ENCODE measurements at regions not wholly inside any gene's neighbourhood (a gene's known extent, or its start where the extent isn't known, plus 50 kb on each side); places are given as distances from the start of the nearest gene placed in this dataset.

GRCh38 chr1:112267929-112268328, 128.1 kb upstream of the CTTNBP2NL start:
- no peak for DNase-seq

GRCh38 chr1:112268408-112268807, 127.6 kb upstream of the CTTNBP2NL start:
- DNase-seq, result no peak

GRCh38 chr1:112271270-112271669, 124.7 kb upstream of the CTTNBP2NL start:
- DNase-seq, result no peak

- no peak for DNase-seq
Observed at GRCh38 chr1:112272101-112272772, 123.8 kb upstream of the CTTNBP2NL start.

GRCh38 chr1:112284796-112285195, 111.2 kb upstream of the CTTNBP2NL start:
- DNase-seq, result no peak

- no peak for DNase-seq
Observed at GRCh38 chr1:112285316-112285715, 110.7 kb upstream of the CTTNBP2NL start.

GRCh38 chr1:112285746-112286145, 110.3 kb upstream of the CTTNBP2NL start:
- DNase-seq, result no peak

- DNase-seq, result no peak
Observed at GRCh38 chr1:112296908-112297307, 99.1 kb upstream of the CTTNBP2NL start.

- DNase-seq, result peak in 2 of 3 donors; percentile 3 to 9
Observed at GRCh38 chr1:112297536-112297935, 98.5 kb upstream of the CTTNBP2NL start.

- DNase-seq, result peak; percentile 69 to 83 (median 70)
Observed at GRCh38 chr1:112298558-112298957, 97.5 kb upstream of the CTTNBP2NL start.

GRCh38 chr1:112304126-112304525, 91.9 kb upstream of the CTTNBP2NL start:
- DNase-seq, result no peak

- no peak for DNase-seq
Observed at GRCh38 chr1:112304612-112305011, 91.4 kb upstream of the CTTNBP2NL start.

GRCh38 chr1:112307930-112308591, 88.0 kb upstream of the CTTNBP2NL start:
- no peak for DNase-seq

GRCh38 chr1:112308716-112309115, 87.3 kb upstream of the CTTNBP2NL start:
- DNase-seq, result no peak

GRCh38 chr1:112309499-112309898, 86.5 kb upstream of the CTTNBP2NL start:
- no peak for DNase-seq

- DNase-seq, result no peak
Observed at GRCh38 chr1:112312315-112312714, 83.7 kb upstream of the CTTNBP2NL start.

- DNase-seq, result no peak
Observed at GRCh38 chr1:112312879-112313278, 83.1 kb upstream of the CTTNBP2NL start.

- DNase-seq, result no peak
Observed at GRCh38 chr1:112316254-112316913, 79.6 kb upstream of the CTTNBP2NL start.

- DNase-seq, result no peak
Observed at GRCh38 chr1:112317140-112317539, 78.9 kb upstream of the CTTNBP2NL start.

GRCh38 chr1:112317611-112318062, 78.4 kb upstream of the CTTNBP2NL start:
- no peak for DNase-seq

- no peak for DNase-seq
Observed at GRCh38 chr1:112318263-112318662, 77.8 kb upstream of the CTTNBP2NL start.

- no peak for DNase-seq
Observed at GRCh38 chr1:112318698-112319370, 77.2 kb upstream of the CTTNBP2NL start.

- DNase-seq, result no peak
Observed at GRCh38 chr1:112319371-112320040, 76.5 kb upstream of the CTTNBP2NL start.
